DMS 273 (cell line): ENCODE measurements at regions not wholly inside any gene's neighbourhood (a gene's known extent, or its start where the extent isn't known, plus 50 kb on each side); places are given as distances from the start of the nearest gene placed in this dataset.
"Not testable (repeated sequence)": the region's sequence is repeated elsewhere in the genome, so short reads cannot be mapped to it uniquely, and the experiment has no call there.

Source experiments
- DNase-seq: peaks from one replicate; lab custom pipeline; 2025; ENCODE audit not compliant: unreplicated experiment; lab: John Stamatoyannopoulos, UW

DNA sequence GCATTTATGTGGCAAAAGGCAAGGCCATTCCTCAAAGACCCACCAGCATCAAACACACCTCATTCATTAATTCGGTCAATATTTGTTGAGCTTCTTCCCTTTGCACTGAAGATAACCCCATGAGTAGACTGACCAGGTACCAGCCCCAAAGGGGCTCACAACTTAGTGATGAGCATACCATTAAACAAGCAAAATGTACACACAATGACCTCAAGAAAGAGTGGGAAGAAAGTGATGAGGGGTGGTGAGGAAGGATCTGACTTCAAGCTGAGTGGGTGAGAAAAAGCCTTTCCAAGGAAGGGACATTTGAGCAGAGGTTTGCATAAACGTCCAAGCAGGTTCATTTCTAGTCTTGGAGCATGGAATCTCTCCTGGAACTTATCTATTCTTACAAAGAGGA lies 562.5 kb downstream of the TOX3 start:
- no peak for DNase-seq

DNA sequence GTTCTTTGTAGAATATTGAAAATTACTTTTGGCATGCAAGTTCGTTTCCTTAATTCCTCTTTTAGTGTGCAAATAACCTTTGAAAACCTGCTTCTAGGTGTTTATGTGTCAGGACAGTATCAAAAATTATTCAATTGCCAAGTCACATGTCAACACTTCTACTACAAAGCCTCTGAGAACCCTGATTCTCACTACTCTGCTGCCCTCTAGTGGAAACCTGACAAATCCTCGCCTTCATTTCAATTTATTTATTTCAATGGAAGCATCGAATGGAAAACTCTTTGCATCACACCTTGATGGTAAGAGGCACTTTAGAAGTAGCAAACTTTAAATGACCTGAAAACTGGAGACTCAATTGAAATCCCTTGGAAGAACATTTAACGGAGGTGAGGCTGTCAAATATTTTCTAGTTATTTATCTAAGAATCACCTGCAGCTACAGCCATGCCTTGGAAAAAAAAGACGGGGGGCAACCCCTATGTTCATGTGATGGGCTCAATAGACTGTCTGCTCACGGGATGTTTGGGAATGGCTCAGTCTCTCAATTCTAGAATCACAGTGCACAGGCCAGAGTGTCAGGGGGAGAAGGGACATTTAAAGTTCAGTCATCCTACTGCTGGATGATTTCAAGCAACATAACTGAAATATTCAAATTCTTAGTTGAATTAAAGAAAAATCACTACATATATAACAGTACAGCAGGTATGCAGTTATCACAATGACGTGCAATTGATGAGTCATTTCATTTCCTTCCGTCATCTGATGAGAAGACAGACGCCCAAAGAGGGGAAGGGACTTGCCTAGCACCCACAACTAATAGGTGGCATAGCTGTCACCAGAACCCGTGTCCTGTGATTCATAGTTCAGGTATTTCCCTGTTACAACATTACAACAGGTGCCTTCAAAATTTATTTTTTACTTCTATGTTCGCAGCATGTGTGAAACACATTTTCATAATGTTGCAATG lies 563.9 kb downstream of the TOX3 start:
- DNase-seq, result peak; percentile 90

DNA sequence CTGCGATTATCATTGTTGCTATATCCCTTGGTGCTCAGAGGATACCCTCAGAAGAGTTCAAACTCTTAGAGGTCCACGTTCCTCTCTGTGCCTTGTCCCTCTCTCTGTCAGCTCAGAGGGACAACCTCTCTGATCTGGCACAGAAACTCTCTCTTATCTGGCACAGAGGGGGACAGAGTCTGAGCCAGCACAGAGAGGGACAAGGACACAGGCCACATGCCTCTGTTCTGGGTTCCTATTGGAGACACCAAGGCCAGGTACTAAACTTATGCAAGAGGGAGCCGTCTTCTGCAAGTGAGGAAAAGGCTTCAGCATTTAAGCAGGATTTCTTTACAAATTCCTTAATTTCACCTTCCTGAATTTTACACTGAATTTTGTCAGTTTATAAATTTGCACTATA lies 565.2 kb downstream of the TOX3 start:
- no peak for DNase-seq

DNA sequence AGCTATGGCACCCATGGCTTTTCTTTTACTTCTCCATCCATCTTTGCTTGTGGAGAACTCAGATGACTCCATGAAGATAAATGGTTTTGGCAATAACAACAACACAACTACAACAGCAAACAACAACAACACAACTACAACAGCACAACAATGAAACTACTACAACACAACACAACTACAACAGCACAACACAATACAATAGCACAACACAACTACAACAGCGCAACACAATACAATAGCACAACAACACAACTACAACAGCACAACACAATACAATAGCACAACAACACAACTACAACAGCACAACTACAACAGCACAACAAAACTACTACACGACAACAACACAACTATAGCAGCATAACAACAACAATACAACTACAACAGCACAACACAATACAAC lies 569.4 kb downstream of the TOX3 start:
- DNase-seq, result not testable (repeated sequence)

DNA sequence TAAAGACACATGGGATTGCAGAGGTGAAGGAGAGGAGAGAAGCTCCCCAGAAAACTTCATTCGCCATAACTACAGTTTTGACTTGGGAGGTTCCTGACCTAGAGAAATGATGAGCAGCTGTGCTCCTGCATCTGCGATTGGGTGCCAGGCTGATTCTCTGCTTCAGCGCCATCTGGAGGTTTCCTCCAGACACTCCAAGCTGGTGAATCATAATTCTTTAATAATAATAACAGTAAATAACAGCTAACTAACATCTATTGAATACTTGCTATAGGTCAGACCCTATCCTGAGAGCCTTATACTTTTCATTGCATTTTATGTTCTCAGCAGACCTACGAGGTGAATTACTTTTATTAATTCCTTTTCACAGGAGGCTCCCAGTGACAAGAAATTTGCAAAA lies 575.8 kb downstream of the TOX3 start:
- peak; percentile 77 for DNase-seq

DNA sequence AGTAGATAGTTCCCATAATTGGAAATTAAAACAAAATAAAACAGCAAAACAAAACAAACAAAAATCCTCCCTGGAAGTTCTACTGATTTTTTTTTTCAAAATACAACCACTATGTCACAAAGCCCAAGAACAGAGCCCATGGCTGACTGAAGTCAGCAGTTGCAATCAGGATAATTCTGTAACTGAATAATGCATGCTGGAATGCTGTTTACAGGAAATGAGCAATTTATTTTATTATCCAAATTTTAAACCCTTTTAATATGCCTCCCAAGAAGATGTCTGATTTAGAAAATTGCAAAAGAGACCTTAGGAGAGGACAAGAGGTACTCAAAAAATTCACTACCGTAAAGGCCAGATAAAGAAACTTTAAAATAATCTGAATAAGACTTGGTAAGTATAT lies 578.2 kb downstream of the TOX3 start:
- DNase-seq, result no peak

DNA sequence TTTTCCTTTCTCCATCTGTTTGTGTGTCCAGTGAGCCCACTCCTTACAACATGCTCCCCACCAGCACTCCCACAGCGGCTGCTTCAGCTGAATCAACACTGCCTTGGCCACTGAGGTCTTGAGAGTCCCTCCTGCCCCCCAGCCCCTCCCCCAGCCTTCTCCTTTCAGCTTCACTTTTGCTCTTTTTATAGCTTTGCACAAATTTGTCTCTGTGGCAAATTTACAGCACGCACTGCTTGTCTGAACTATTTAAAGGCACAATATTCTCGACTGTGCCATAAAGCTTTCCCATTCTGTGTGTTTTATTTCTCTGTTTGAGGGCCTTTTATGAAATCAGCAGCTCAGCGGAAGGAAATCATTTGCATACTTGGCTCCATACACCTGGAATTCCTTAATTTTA lies 579.3 kb downstream of the TOX3 start:
- DNase-seq, result no peak

DNA sequence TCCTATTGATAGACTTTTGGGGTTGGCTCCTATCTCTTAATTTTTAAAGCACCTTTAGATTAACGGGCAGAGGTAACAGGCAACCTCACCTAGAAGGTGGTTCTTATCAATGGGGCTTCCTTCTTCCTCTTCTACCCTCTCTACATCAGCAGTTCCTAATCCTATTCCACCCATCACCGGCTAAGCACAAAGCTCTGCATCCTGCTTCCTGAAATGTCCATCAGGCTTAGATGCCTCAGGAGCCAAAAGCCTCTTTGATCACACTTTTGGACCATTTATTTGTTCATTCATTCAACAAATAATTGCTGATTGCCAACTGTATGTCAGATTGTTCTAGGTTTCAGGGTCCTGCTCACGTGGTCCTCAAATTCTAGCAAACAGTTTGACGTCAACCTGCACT lies 586.0 kb downstream of the TOX3 start:
- DNase-seq, result no peak

DNA sequence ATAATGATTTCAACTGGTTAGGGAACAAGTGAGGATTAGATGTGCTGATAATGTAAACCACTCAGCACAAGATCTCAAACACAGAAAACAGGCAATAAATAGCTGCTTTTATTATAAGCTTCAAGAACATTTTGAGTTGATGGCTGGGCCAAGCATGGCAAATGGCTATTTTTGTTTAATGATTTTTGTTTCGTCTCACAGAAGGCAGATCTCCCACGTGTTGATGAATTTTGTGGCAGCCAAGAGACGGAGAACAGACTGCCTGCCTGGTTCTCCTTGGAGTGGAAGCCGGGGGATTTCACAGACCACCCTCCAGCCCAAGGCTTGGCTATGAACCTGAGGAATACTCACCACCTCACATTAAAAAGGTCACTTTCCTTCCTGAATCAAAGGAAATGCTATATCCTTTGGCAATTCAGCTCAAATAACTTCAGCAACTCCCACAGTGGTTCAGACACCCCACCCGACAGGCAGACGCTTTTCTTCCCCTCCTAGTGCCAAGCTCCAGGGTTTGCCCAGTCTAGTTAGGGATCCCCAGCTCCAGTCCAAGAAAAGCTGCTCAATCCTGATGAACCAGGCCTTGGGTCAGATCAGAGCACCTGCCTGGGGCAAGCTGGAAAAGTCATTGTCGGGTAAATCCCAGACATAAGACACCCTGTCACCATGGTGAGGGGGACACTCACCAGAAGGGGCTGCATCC lies 593.5 kb downstream of the TOX3 start:
- DNase-seq, result no peak

DNA sequence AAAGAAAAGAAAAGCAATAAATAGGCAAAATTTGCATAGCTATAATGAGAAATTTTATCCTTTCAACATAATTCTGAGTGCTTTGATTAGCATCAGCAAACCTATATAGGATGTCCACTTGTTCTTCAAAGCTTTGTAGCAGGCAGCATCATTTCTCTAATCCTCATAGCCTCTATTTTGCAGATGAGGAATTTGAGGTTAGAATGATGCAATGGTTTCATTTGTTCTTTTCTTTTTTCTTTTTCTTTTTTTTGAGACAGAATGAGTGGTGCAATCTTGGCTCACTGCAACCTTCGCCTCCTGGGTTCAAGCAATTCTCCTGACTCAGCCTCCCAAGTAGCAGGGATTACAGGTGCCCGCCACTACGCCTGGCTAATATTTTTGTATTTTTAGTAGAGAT lies 594.4 kb downstream of the TOX3 start:
- no peak for DNase-seq

DNA sequence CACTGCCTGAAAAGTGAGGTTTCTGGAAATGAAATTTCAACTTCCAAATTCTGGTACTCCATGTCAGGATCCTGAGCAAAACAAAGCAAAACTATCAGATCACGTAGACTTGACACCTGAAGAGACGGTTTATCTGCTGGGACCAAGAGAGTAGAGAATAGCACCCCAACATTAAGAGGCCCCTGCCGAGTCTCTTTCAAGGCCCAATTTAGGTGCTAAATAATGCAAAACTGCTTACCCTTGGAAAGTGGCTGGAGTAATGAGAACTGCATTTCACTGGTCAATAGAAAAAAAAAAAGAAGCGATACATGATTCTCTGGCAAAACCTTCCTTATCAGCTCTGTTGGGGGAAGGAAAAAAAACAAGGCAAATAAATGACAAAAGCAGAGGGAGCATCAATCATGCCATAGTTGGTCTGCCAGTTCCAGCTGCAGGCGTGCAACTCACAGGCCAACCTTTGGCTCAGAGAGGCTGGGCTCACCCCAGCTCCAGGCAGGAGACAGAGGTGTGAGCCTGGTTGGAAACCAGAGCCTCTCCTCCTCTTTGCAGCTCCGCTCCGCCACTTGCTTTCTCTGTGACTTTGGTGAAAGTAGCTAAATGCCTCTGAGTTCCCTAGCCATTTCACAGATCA lies 595.2 kb downstream of the TOX3 start:
- peak; percentile 4 for DNase-seq

DNA sequence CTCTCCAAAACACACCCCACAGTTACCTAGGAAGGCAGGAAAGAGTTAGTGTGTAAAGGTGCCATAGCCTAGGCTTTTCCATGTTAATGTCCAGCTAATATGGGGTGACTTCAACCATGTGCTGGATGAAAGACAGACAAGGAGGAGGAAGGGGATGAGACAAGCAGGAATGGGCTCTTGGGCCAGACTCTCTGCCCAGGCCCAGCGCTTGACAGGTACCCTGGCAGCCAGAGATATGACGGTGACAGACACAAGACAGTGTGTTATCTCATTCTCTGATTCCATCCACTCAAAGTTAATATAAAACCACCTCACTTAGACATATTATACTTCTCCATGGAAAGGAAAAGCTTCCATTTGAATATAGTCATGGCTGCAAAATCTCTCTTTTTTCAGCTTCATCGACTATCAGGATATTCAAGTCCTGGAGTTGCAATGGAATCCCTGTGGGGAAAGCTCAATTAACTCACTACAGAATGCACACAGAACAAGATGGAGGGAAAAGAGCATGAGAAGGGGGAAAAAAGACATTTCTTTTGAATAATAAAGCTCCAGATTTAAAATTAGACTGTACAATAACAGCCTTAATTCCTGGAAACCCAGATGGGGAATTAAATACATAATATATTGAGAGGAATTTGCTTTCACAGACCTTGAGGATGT lies 596.7 kb downstream of the TOX3 start:
- no peak for DNase-seq

DNA sequence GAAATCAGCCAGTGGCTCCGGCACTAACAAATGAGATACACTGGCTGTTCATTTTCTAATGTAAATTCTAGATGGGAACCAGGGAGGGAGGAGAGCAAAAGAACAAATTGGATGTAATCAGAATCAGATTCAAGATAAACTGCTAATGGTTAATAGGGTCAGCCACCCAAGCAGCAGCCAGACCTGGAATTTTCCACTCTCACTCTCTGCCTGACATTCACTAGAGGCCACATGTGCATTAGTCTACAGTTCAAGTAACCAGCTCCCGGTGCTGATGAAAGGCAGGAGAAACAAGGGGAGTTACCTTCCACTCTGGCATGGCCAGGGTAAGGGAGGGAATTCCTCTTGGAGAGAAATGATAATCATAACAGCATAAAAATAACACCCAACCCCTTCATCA lies 597.7 kb downstream of the TOX3 start:
- no peak for DNase-seq

DNA sequence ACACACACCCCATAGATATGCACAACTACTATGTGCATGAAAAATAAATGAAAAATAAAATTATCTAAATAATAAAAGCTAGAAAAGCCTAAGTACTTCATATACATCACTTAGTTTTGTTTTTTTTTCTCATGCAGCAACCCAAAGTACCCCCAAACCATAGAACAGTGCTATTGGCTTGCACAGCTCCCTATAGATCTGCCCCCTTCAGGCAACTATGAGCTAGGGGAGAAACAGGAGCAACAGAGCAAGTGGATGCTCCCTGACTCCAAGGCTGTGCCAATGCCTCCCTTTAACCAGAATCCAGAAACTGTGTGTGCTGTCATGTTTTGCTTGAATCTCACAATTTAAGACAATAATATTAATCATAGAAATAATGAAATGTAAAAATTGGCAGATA lies 605.5 kb downstream of the TOX3 start:
- peak; percentile 3 for DNase-seq

DNA sequence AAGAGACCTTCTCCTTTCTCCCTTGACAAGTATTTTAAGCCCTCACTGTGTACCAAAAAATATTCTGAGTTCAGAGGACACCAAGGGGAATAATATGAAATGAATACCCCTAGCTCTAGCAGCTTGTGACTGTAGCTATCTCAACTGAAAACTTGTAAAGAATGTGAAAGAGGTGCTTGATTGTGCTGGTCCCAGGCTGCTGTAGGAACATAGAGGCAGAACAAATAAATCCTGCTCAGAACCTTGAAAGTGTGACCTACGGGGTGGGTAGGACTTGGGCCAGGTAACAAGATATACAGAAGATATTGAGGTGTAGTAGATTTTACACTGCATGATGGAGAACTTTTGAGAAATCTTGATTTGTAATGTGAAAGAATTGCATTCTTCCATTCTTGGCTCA lies 606.8 kb downstream of the TOX3 start:
- peak; percentile 55 for DNase-seq

DNA sequence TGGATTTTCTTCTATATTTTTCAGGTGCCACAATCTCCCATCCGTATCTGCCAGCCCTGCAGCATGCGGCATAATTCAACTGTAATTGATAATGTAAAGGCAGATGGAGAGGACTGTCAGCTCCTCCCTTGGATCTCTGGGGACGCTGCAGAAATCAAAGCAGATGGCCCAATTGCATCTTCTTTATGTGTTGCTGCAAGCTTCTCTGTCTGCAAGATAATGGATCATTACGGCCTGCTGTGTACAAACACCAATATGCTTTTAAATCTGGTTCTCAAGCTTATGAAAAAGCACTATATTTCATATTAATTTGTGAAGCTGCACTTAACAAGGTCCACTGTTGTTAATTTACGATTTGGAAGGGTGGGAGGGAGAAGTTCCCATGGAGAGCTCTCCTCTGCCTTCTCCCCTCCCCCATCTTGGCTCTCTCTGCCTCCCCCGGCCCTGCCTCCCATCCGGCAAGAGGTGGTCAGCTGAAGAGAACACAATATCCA lies 607.5 kb downstream of the TOX3 start:
- peak; percentile 91 for DNase-seq

DNA sequence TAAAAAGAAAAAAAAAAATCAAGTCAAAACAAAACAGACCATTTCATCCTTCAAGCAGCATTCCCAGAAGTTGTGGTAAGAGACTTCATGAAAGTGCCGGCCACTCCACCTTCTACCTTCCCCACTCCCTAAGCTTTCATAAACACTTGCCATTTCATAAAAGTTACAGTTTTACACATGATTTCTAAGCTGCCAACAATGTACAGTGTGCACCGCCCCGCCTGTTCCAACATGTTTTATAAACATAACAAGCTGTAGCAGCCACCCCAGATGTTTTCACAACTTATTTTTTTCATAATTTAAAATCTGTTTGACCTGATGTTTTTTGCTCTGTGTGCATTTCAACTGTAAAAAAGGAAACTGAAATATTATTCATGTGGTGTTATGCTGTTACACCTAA lies 608.1 kb downstream of the TOX3 start:
- peak; percentile 63 for DNase-seq

DNA sequence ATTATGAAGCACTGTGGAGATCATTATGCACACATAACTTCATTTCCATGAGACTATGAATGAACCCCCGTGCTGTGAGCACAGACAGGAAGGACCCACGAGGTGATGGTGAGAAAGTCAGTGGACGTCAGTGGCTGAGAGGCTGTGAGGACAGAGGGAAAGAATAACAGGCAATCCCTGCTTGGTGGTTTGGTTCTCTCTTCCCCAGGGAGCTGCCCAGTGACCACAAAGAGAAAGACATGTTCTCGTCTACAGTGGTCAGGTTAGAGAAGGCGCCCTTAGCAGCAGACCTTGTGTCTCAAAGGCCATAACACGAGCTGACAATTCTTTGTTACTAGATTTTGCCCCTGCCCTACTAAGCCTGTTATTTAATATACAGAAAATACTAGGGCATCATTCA lies 609.2 kb downstream of the TOX3 start:
- no peak for DNase-seq

DNA sequence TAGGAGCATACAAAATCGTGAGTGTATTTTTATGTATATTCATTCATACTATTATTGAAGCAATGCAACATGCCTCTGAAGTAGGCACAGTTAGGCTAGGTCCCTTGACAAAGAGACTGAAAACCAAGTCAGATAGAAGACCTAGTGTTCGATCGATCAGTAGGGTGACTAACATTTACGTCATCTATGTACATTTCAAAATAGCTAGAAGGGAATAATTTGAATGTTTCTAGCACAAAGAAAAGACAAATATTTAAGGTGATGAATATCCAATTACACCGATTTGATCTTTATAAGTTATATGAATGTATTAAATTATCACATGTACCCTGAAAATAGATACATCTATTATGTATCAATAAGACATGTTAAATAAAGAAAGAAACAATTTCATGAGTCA lies 610.1 kb downstream of the TOX3 start:
- DNase-seq, result no peak

DNA sequence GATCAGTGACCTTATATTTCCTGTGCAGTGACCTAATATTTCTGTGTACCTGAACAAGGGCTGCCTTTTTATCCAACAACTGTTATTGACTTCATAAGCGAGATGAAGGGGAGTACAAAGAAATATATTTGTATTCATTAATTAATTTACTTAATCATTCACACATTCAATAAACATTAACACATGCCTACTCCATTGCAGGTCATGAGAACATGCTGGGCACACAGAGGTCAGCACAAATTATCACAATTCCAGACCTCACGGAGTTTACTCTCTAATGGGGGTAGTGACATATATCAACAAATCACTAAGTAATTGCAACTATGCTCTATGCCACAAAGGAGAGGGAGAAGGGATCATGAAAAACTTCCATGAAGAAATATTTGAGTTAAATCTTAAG lies 614.6 kb downstream of the TOX3 start:
- DNase-seq, result no peak

DNA sequence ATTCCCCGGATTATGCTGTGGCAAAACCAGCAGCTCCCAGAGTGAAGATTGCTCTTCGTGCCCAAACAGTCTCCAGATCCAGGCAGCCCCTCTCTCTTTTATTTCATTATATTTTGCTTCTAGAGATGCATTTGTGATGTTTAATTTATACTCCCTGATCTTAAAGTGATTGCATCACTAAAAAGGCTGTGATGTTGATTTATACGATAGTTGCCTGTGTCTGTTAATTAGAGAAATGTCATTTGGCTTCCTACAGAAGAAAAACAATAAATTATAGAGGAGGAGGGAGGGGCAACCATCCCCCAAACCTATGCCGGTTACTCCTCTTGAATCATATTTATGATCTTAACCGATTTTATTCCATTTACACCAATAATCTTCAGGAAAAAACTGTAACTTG lies 615.3 kb downstream of the TOX3 start:
- no peak for DNase-seq
